ENCODE measurements at regions not wholly inside any gene's neighbourhood (a gene's known extent, or its start where the extent isn't known, plus 50 kb on each side); places are given as distances from the start of the nearest gene placed in this dataset.

DNA sequence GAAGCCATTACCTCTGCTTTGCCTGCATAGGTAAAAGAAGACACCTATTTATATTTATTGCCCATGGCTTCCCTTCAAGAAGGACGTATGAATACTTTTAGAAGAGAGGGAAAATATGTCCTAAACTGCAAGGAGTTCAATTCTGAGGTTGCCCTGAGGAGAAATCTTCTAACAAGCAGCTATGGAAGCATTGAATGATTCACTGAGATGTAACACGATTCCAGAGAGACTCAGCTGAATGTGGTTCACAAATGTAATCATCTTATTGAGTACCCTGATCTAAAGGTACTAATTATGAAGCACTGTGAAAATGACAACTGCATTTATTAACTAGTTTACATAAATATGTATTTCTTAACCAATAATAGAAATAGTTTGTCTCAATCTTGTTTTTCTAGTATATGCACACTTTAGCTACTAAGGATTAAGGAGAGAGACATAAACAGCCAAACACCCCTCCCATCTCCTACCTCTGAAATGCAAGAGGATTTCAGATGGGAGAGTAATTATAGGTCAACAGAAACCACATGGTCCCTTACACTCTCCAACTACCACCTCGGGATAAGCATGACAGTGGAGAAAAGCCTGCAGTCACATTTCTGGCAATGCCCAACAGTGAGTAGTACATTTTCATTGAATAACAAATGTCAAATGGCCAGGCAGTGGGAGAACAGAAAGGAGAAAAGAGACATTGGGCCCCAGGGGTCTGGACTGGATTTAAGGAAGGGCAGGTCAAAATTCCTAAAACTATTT is 506.2 kb upstream of the IL12A start:
- Histone ChIP-seq H3K9ac (no peak overlapping the region), H4K20me1 (ENCODE audit: low read depth) (no peaks in the 10 kb centered on the region), H3K27ac (no peak overlapping the region), H2AFZ (replicated peaks) (no peak overlapping the region), H3K27me3 (no peaks in the 10 kb centered on the region), H3K9me3 (ENCODE audit: low read depth) (no peaks in the 10 kb centered on the region), H3F3A (ENCODE audit: low read depth) (no peaks in the 10 kb centered on the region), H3K4me1 (no peaks in the 10 kb centered on the region), H3K4me2 (no peak overlapping the region), H3K79me2 (ENCODE audit: low read depth) (no peaks in the 10 kb centered on the region), H3K4me3 (no peak overlapping the region), H3K36me3 (no peaks in the 10 kb centered on the region)
- TF ChIP-seq, protein P1, sequence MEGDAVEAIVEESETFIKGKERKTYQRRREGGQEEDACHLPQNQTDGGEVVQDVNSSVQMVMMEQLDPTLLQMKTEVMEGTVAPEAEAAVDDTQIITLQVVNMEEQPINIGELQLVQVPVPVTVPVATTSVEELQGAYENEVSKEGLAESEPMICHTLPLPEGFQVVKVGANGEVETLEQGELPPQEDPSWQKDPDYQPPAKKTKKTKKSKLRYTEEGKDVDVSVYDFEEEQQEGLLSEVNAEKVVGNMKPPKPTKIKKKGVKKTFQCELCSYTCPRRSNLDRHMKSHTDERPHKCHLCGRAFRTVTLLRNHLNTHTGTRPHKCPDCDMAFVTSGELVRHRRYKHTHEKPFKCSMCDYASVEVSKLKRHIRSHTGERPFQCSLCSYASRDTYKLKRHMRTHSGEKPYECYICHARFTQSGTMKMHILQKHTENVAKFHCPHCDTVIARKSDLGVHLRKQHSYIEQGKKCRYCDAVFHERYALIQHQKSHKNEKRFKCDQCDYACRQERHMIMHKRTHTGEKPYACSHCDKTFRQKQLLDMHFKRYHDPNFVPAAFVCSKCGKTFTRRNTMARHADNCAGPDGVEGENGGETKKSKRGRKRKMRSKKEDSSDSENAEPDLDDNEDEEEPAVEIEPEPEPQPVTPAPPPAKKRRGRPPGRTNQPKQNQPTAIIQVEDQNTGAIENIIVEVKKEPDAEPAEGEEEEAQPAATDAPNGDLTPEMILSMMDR (IDR thresholded peaks at IDR 0.05), result no peak
- TF ChIP-seq EZH2phosphoT487 (IDR thresholded peaks at IDR 0.05) (no peak), EZH2 (IDR thresholded peaks at IDR 0.05) (no peak)
- H3K9me3 Mint-ChIP-seq, result peaks cover 5% of the 10 kb centered on the region
- no peak overlapping the region for H3K4me3 Mint-ChIP-seq
- no peak for DNase-seq (ENCODE audit: low spot score)
- H3K27ac Mint-ChIP-seq, result no peak overlapping the region
- peaks cover 3% of the 10 kb centered on the region for H3K36me3 Mint-ChIP-seq
- H3K4me1 Mint-ChIP-seq, result peaks cover 3% of the 10 kb centered on the region
- H3K27me3 Mint-ChIP-seq (ENCODE audit: insufficient read depth, low read depth), result no peaks in the 10 kb centered on the region

DNA sequence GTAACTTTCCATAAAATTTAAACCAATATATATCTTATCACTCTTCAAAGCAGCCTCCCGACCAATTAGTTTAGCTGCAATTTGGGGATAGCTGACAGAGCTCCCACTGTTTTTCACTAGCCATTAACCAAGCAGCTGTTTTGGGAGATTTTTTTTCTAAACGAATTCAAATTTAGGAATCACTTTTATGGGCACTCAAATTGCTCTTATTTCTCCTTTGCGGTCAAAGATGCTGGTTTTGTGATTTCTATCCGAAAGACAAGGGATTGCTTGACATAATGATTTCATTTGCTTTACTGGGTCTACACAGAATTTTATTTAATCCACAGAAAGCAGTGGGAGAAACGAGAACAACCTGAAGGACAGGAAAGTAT is 505.7 kb upstream of the IL12A start:
- TF ChIP-seq, protein P1 (IDR thresholded peaks at IDR 0.05), result no peak
- TF ChIP-seq EZH2phosphoT487 (IDR thresholded peaks at IDR 0.05), result no peak
- no peak for TF ChIP-seq EZH2 (IDR thresholded peaks at IDR 0.05)
- Histone ChIP-seq H2AFZ (replicated peaks) (no peak overlapping the region), H3K9ac (no peak overlapping the region), H3F3A (ENCODE audit: low read depth) (no peaks in the 10 kb centered on the region), H3K4me2 (no peak overlapping the region), H3K79me2 (ENCODE audit: low read depth) (no peaks in the 10 kb centered on the region), H3K27me3 (no peaks in the 10 kb centered on the region), H3K4me3 (no peak overlapping the region), H3K27ac (no peak overlapping the region), H3K9me3 (ENCODE audit: low read depth) (no peaks in the 10 kb centered on the region), H4K20me1 (ENCODE audit: low read depth) (no peaks in the 10 kb centered on the region), H3K4me1 (no peaks in the 10 kb centered on the region), H3K36me3 (no peaks in the 10 kb centered on the region)
- DNase-seq (ENCODE audit: low spot score), result no peak
- Mint-ChIP-seq H3K27me3 (ENCODE audit: insufficient read depth, low read depth) (no peaks in the 10 kb centered on the region), H3K36me3 (peaks cover 3% of the 10 kb centered on the region), H3K4me3 (no peak overlapping the region), H3K4me1 (peaks cover 3% of the 10 kb centered on the region), H3K27ac (no peak overlapping the region), H3K9me3 (peaks cover 3% of the 10 kb centered on the region)

DNA sequence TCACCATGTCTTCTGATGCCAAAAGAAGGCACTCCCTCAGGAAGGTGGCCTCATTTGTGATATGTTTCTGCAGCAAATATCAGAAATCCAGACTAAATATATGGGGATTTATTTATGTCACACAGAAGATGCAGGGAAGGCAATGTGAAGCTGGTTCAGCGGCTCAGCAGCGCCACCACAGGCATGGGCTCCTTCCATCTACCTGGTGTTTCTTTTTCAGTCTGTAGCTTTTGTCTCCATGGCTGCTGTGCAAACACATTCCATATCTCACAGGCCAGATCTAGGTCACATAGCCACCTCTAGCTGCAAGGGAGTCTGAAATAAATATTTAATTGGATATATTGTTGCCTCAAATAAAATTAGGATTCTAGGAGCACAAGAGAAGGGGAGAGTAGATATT is 502.1 kb upstream of the IL12A start:
- Mint-ChIP-seq H3K36me3 (peaks cover 3% of the 10 kb centered on the region), H3K4me1 (peaks cover 3% of the 10 kb centered on the region), H3K4me3 (no peak overlapping the region), H3K27ac (no peak overlapping the region), H3K27me3 (ENCODE audit: insufficient read depth, low read depth) (no peaks in the 10 kb centered on the region), H3K9me3 (peaks cover 3% of the 10 kb centered on the region)
- Histone ChIP-seq H3F3A (ENCODE audit: low read depth) (no peaks in the 10 kb centered on the region), H3K79me2 (ENCODE audit: low read depth) (no peaks in the 10 kb centered on the region), H3K27me3 (no peaks in the 10 kb centered on the region), H3K4me2 (no peak overlapping the region), H3K4me1 (no peaks in the 10 kb centered on the region), H3K4me3 (no peak overlapping the region), H3K27ac (no peak overlapping the region), H3K36me3 (no peaks in the 10 kb centered on the region), H3K9me3 (ENCODE audit: low read depth) (no peaks in the 10 kb centered on the region), H4K20me1 (ENCODE audit: low read depth) (no peaks in the 10 kb centered on the region), H3K9ac (no peak overlapping the region), H2AFZ (replicated peaks) (no peak overlapping the region)
- TF ChIP-seq, protein P1 (IDR thresholded peaks at IDR 0.05), result peak; percentile 60
- no peak for TF ChIP-seq EZH2 (IDR thresholded peaks at IDR 0.05)
- TF ChIP-seq EZH2phosphoT487 (IDR thresholded peaks at IDR 0.05), result no peak
- DNase-seq (ENCODE audit: low spot score), result peak; percentile 32
